Neural progenitor cell (in vitro differentiated cells): ENCODE measurements at regions not wholly inside any gene's neighbourhood (a gene's known extent, or its start where the extent isn't known, plus 50 kb on each side); places are given as distances from the start of the nearest gene placed in this dataset.
A peak's percentile ranks its signal among the peaks of the same experiment; 100 is the strongest.

Experiments
- DNase-seq: peaks from one replicate; pipeline ENCODE4 v3.0.0-alpha.2; 2016; ENCODE audit warnings: low spot score
- H2AFZ ChIP-seq: fragments of 200-600 bp; sonication (generic); replicated peaks from 2 replicates; pipeline ENCODE4 v1.6.1; 2016; ENCODE audit warnings: antibody characterized with exemption
- H3F3A ChIP-seq: fragments of 200-600 bp; sonication (generic); 2 replicates; pipeline ENCODE4 v1.6.1; 2016; ENCODE audit warnings: antibody characterized with exemption, low read depth
- H3K27ac ChIP-seq: fragments of 200-600 bp; sonication (generic); 2 replicates; pipeline ENCODE4 v1.5.1; 2016; ENCODE audit warnings: mild to moderate bottlenecking
- H3K27me3 ChIP-seq: fragments of 200-600 bp; sonication (generic); 2 replicates; pipeline ENCODE4 v1.6.1; 2016; ENCODE audit warnings: mild to moderate bottlenecking, moderate library complexity
- H3K36me3 ChIP-seq: fragments of 200-600 bp; sonication (generic); 2 replicates; pipeline ENCODE4 v1.5.1; 2016
- H3K4me1 ChIP-seq: fragments of 200-600 bp; sonication (generic); 2 replicates; pipeline ENCODE4 v1.6.1; 2016; ENCODE audit warnings: mixed run types
- H3K4me2 ChIP-seq: fragments of 200-600 bp; sonication (generic); 2 replicates; pipeline ENCODE4 v1.6.1; 2016
- H3K4me3 ChIP-seq: fragments of 200-600 bp; sonication (generic); 2 replicates; pipeline ENCODE4 v1.5.1; 2016
- H3K79me2 ChIP-seq: fragments of 200-600 bp; sonication (generic); 2 replicates; pipeline ENCODE4 v1.6.1; 2016; ENCODE audit warnings: low read depth
- H3K9ac ChIP-seq: fragments of 200-600 bp; sonication (generic); 2 replicates; pipeline ENCODE4 v1.6.1; 2016
- H3K9me3 ChIP-seq: fragments of 200-600 bp; sonication (generic); 2 replicates; pipeline ENCODE4 v1.5.1; 2016; ENCODE audit warnings: low read depth
- H4K20me1 ChIP-seq: fragments of 200-600 bp; sonication (generic); 2 replicates; pipeline ENCODE4 v1.6.1; 2016; ENCODE audit warnings: low read depth
- H3K27ac Mint-ChIP-seq: 3 replicates; pipeline ENCODE4 v1.8.0; 2021; ENCODE audit warnings: mixed read lengths
- H3K27me3 Mint-ChIP-seq: 2 replicates; pipeline ENCODE4 v1.8.0; 2022; ENCODE audit warnings: low read depth, mild to moderate bottlenecking, inconsistent platforms, moderate library complexity, mixed read lengths; ENCODE audit not compliant: insufficient read depth
- H3K36me3 Mint-ChIP-seq: 3 replicates; pipeline ENCODE4 v1.8.0; 2021; ENCODE audit warnings: mixed read lengths
- H3K4me1 Mint-ChIP-seq: 3 replicates; pipeline ENCODE4 v1.8.0; 2021; ENCODE audit warnings: mixed read lengths
- H3K4me3 Mint-ChIP-seq: 3 replicates; pipeline ENCODE4 v1.8.0; 2021; ENCODE audit warnings: mild to moderate bottlenecking, moderate library complexity, mixed read lengths
- H3K9me3 Mint-ChIP-seq: 3 replicates; pipeline ENCODE4 v1.8.0; 2020; ENCODE audit warnings: mixed read lengths
- CTCF ChIP-seq: fragments of 200-600 bp; sonication (generic); IDR thresholded peaks from 2 replicates; pipeline ENCODE4 v1.5.1; 2017; ENCODE audit warnings: antibody characterized with exemption, mild to moderate bottlenecking
- EZH2 ChIP-seq: fragments of 200-600 bp; sonication (generic); IDR thresholded peaks from 2 replicates; pipeline ENCODE4 v1.6.1; 2017; ENCODE audit warnings: antibody characterized with exemption, mild to moderate bottlenecking, moderate library complexity
- EZH2phosphoT487 ChIP-seq: fragments of 200-600 bp; sonication (generic); IDR thresholded peaks from 2 replicates; pipeline ENCODE4 v1.6.1; 2017; ENCODE audit warnings: antibody characterized with exemption

- Mint-ChIP-seq H3K27ac (no peak overlapping the region), H3K36me3 (no peaks in the 10 kb centered on the region), H3K9me3 (no peaks in the 10 kb centered on the region), H3K4me3 (no peak overlapping the region), H3K27me3 (peaks cover 13% of the 10 kb centered on the region), H3K4me1 (peaks cover 22% of the 10 kb centered on the region)
- Histone ChIP-seq H3K27me3 (no peaks in the 10 kb centered on the region), H3K9me3 (no peaks in the 10 kb centered on the region), H3K4me1 (peaks cover 27% of the 10 kb centered on the region), H3K4me3 (no peak overlapping the region), H3K27ac (no peak overlapping the region), H2AFZ (no peak overlapping the region), H3K4me2 (no peak overlapping the region), H3K79me2 (no peaks in the 10 kb centered on the region), H3K36me3 (no peaks in the 10 kb centered on the region), H4K20me1 (no peaks in the 10 kb centered on the region), H3K9ac (no peak overlapping the region), H3F3A (peaks cover 12% of the 10 kb centered on the region)
- TF ChIP-seq EZH2phosphoT487, result no peak
- TF ChIP-seq EZH2, result no peak
- TF ChIP-seq CTCF, result no peak
- peak; percentile 41 for DNase-seq
These were observed 94.9 kb upstream of the IGSF21 start for GRCh38 chr1:18012686-18013085.

GRCh38 chr1:18013216-18013615 lies 94.4 kb upstream of the IGSF21 start:
- Histone ChIP-seq H3K4me3 (no peak overlapping the region), H3K9ac (no peak overlapping the region), H2AFZ (no peak overlapping the region), H3K4me1 (peaks cover 27% of the 10 kb centered on the region), H3K4me2 (peak overlapping the region; percentile 45), H4K20me1 (no peaks in the 10 kb centered on the region), H3K27me3 (no peaks in the 10 kb centered on the region), H3F3A (peaks cover 12% of the 10 kb centered on the region), H3K79me2 (no peaks in the 10 kb centered on the region), H3K27ac (no peak overlapping the region), H3K36me3 (no peaks in the 10 kb centered on the region), H3K9me3 (no peaks in the 10 kb centered on the region)
- TF ChIP-seq EZH2phosphoT487 (no peak), CTCF (no peak), EZH2 (no peak)
- Mint-ChIP-seq H3K27me3 (peaks cover 14% of the 10 kb centered on the region), H3K4me1 (peaks cover 22% of the 10 kb centered on the region), H3K36me3 (no peaks in the 10 kb centered on the region), H3K4me3 (peak overlapping the region; percentile 34), H3K27ac (no peak overlapping the region), H3K9me3 (no peaks in the 10 kb centered on the region)
- DNase-seq, result peak; percentile 72

GRCh38 chr1:18015719-18016118 lies 91.9 kb upstream of the IGSF21 start:
- peaks cover 18% of the 10 kb centered on the region for H3K4me1 Mint-ChIP-seq
- no peak overlapping the region for H3K4me3 ChIP-seq
- H4K20me1 ChIP-seq, result no peaks in the 10 kb centered on the region
- H3K27ac Mint-ChIP-seq, result no peak overlapping the region
- H3K9ac ChIP-seq, result no peak overlapping the region
- no peak overlapping the region for H3K4me3 Mint-ChIP-seq
- H3F3A ChIP-seq, result peaks cover 12% of the 10 kb centered on the region
- peaks cover 22% of the 10 kb centered on the region for H3K4me1 ChIP-seq
- H3K36me3 Mint-ChIP-seq, result no peaks in the 10 kb centered on the region
- no peak overlapping the region for H3K27ac ChIP-seq
- H3K4me2 ChIP-seq, result no peak overlapping the region
- H3K27me3 ChIP-seq, result peaks cover 9% of the 10 kb centered on the region
- no peak overlapping the region for H2AFZ ChIP-seq
- no peaks in the 10 kb centered on the region for H3K9me3 ChIP-seq
- H3K36me3 ChIP-seq, result no peaks in the 10 kb centered on the region
- DNase-seq, result no peak
- peaks cover 13% of the 10 kb centered on the region for H3K27me3 Mint-ChIP-seq
- no peaks in the 10 kb centered on the region for H3K9me3 Mint-ChIP-seq
- H3K79me2 ChIP-seq, result no peaks in the 10 kb centered on the region
- TF ChIP-seq EZH2phosphoT487, result no peak
- no peak for TF ChIP-seq CTCF
- no peak for TF ChIP-seq EZH2
